ENCODE measurements at regions not wholly inside any gene's neighbourhood (a gene's known extent, or its start where the extent isn't known, plus 50 kb on each side); places are given as distances from the start of the nearest gene placed in this dataset.

- no peak for TF ChIP-seq CTCF (IDR thresholded peaks at IDR 0.05)
- no peak for TF ChIP-seq POLR2A (IDR thresholded peaks at IDR 0.05)
These were observed 936.2 kb upstream of the LCORL start for GRCh38 chr4:18957716-18958115.

Measured in sigmoid colon (tissue), 3 donors.